ENCODE measurements at regions not wholly inside any gene's neighbourhood (a gene's known extent, or its start where the extent isn't known, plus 50 kb on each side); places are given as distances from the start of the nearest gene placed in this dataset.

DNA sequence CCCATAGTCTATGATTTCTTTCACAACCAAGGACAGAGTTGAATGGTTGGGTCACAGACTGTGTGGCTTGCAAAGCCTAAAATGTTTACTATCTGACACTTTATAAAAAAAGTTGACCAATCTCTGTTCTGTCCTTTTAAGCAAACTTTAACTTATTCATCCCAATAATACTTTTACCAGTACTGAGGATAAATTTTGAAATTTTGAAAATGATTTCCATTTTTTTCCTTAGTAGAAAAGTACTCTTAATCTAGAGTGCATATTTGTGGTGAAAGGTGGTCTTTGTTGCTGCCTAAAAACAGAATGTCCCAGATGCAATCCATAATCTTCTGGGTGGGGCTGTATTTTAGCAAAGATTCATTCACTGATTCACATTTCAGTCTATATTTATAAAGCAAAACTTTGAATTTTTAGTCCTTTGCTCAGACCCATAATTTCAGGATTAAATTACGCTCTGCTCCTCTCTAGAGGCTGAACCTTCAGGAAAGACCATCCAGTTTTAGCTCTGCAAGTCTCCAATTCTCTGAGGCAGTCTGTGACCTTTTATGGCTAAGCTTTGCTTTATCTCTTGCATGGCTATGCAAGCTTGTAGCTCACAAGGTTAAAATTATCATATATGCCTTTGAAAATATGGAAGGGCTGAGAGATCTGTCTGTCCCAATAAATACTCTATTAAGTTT, 573.5 kb downstream of the COL12A1 start:
- H3K4me2 ChIP-seq (ENCODE audit: low read length), result no peak overlapping the region
- no peaks in the 10 kb centered on the region for H3F3A ChIP-seq (ENCODE audit: insufficient read depth, low read length, poor library complexity, severe bottlenecking)
- TF ChIP-seq TAF1 (IDR thresholded peaks at IDR 0.05; ENCODE audit: low read depth), result no peak
- TF ChIP-seq, protein P1, sequence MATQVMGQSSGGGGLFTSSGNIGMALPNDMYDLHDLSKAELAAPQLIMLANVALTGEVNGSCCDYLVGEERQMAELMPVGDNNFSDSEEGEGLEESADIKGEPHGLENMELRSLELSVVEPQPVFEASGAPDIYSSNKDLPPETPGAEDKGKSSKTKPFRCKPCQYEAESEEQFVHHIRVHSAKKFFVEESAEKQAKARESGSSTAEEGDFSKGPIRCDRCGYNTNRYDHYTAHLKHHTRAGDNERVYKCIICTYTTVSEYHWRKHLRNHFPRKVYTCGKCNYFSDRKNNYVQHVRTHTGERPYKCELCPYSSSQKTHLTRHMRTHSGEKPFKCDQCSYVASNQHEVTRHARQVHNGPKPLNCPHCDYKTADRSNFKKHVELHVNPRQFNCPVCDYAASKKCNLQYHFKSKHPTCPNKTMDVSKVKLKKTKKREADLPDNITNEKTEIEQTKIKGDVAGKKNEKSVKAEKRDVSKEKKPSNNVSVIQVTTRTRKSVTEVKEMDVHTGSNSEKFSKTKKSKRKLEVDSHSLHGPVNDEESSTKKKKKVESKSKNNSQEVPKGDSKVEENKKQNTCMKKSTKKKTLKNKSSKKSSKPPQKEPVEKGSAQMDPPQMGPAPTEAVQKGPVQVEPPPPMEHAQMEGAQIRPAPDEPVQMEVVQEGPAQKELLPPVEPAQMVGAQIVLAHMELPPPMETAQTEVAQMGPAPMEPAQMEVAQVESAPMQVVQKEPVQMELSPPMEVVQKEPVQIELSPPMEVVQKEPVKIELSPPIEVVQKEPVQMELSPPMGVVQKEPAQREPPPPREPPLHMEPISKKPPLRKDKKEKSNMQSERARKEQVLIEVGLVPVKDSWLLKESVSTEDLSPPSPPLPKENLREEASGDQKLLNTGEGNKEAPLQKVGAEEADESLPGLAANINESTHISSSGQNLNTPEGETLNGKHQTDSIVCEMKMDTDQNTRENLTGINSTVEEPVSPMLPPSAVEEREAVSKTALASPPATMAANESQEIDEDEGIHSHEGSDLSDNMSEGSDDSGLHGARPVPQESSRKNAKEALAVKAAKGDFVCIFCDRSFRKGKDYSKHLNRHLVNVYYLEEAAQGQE (IDR thresholded peaks at IDR 0.05; ENCODE audit: borderline replicate concordance), result no peak
- TF ChIP-seq EZH2 (IDR thresholded peaks at IDR 0.05; ENCODE audit: borderline replicate concordance, insufficient read depth, low read length, poor library complexity, severe bottlenecking), result no peak
- no peak for TF ChIP-seq MXI1 (conservative IDR thresholded peaks at IDR 0.05; ENCODE audit: poor library complexity, severe bottlenecking)
- TF ChIP-seq SMC3 (conservative IDR thresholded peaks at IDR 0.05; ENCODE audit: poor library complexity), result no peak
- no peak for TF ChIP-seq POLR2AphosphoS5 (IDR thresholded peaks at IDR 0.05)
- TF ChIP-seq EP300 (conservative IDR thresholded peaks at IDR 0.05; ENCODE audit: poor library complexity, severe bottlenecking), result no peak
- TF ChIP-seq RAD21 (conservative IDR thresholded peaks at IDR 0.05), result no peak
- TF ChIP-seq, protein P2, sequence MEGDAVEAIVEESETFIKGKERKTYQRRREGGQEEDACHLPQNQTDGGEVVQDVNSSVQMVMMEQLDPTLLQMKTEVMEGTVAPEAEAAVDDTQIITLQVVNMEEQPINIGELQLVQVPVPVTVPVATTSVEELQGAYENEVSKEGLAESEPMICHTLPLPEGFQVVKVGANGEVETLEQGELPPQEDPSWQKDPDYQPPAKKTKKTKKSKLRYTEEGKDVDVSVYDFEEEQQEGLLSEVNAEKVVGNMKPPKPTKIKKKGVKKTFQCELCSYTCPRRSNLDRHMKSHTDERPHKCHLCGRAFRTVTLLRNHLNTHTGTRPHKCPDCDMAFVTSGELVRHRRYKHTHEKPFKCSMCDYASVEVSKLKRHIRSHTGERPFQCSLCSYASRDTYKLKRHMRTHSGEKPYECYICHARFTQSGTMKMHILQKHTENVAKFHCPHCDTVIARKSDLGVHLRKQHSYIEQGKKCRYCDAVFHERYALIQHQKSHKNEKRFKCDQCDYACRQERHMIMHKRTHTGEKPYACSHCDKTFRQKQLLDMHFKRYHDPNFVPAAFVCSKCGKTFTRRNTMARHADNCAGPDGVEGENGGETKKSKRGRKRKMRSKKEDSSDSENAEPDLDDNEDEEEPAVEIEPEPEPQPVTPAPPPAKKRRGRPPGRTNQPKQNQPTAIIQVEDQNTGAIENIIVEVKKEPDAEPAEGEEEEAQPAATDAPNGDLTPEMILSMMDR (IDR thresholded peaks at IDR 0.05; ENCODE audit: poor library complexity, severe bottlenecking), result no peak
- H3K4me3 ChIP-seq (ENCODE audit: low read length), result no peak overlapping the region
- H3K79me2 ChIP-seq (replicated peaks; ENCODE audit: insufficient read depth, low read length), result no peaks in the 10 kb centered on the region
- no peaks in the 10 kb centered on the region for H3K9me3 ChIP-seq (ENCODE audit: low read length)
- H3K9me2 ChIP-seq (ENCODE audit: insufficient read depth, low read length), result no peaks in the 10 kb centered on the region
- no peaks in the 10 kb centered on the region for H4K20me1 ChIP-seq (ENCODE audit: insufficient read depth)
- H3K9ac ChIP-seq (ENCODE audit: low read length), result no peak overlapping the region
- no peak overlapping the region for H3K27ac ChIP-seq (ENCODE audit: low read length)
- no peak overlapping the region for H2AFZ ChIP-seq (ENCODE audit: low read depth, low read length)
- H3K27me3 ChIP-seq (ENCODE audit: insufficient read depth, low read depth, low read length), result no peaks in the 10 kb centered on the region
- H3K36me3 ChIP-seq (ENCODE audit: insufficient read depth, low read length), result no peaks in the 10 kb centered on the region

DNA sequence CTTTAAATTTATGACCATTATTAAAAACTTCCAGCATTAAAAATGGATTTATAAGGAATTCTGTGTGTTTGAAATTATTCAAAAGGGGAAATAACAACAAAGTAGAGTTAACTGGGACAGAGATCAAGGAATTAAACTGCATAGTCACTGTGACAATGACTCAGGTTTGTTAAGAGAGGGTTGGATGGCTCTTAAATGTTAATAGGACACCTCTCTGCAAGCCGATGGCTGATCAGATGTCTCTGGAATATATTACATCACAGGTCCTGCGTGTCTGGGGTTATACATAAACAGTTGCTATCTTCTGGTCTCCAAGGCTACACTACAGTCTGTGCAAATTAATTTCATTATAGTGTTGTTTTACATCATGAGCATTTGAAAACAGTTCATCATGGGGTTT, 574.3 kb downstream of the COL12A1 start:
- no peaks in the 10 kb centered on the region for H3K27me3 ChIP-seq (ENCODE audit: insufficient read depth, low read depth, low read length)
- no peaks in the 10 kb centered on the region for H3F3A ChIP-seq (ENCODE audit: insufficient read depth, low read length, poor library complexity, severe bottlenecking)
- no peak overlapping the region for H3K27ac ChIP-seq (ENCODE audit: low read length)
- H3K36me3 ChIP-seq (ENCODE audit: insufficient read depth, low read length), result no peaks in the 10 kb centered on the region
- H3K9me2 ChIP-seq (ENCODE audit: insufficient read depth, low read length), result no peaks in the 10 kb centered on the region
- H4K20me1 ChIP-seq (ENCODE audit: insufficient read depth), result no peaks in the 10 kb centered on the region
- H2AFZ ChIP-seq (ENCODE audit: low read depth, low read length), result no peak overlapping the region
- H3K9me3 ChIP-seq (ENCODE audit: low read length), result no peaks in the 10 kb centered on the region
- no peak overlapping the region for H3K9ac ChIP-seq (ENCODE audit: low read length)
- H3K4me2 ChIP-seq (ENCODE audit: low read length), result no peak overlapping the region
- no peak overlapping the region for H3K4me3 ChIP-seq (ENCODE audit: low read length)
- no peaks in the 10 kb centered on the region for H3K79me2 ChIP-seq (replicated peaks; ENCODE audit: insufficient read depth, low read length)
- TF ChIP-seq TAF1 (IDR thresholded peaks at IDR 0.05; ENCODE audit: low read depth) (no peak), SMC3 (conservative IDR thresholded peaks at IDR 0.05; ENCODE audit: poor library complexity) (no peak), RAD21 (conservative IDR thresholded peaks at IDR 0.05) (no peak), MXI1 (conservative IDR thresholded peaks at IDR 0.05; ENCODE audit: poor library complexity, severe bottlenecking) (no peak), POLR2AphosphoS5 (IDR thresholded peaks at IDR 0.05) (no peak), EZH2 (IDR thresholded peaks at IDR 0.05; ENCODE audit: borderline replicate concordance, insufficient read depth, low read length, poor library complexity, severe bottlenecking) (no peak), EP300 (conservative IDR thresholded peaks at IDR 0.05; ENCODE audit: poor library complexity, severe bottlenecking) (no peak)
- TF ChIP-seq, protein P1 (IDR thresholded peaks at IDR 0.05; ENCODE audit: borderline replicate concordance), result no peak
- TF ChIP-seq, protein P2 (IDR thresholded peaks at IDR 0.05; ENCODE audit: poor library complexity, severe bottlenecking), result no peak

Data from neural cell (in vitro differentiated cells).